ENCODE measurements at regions not wholly inside any gene's neighbourhood (a gene's known extent, or its start where the extent isn't known, plus 50 kb on each side); places are given as distances from the start of the nearest gene placed in this dataset.

DNA sequence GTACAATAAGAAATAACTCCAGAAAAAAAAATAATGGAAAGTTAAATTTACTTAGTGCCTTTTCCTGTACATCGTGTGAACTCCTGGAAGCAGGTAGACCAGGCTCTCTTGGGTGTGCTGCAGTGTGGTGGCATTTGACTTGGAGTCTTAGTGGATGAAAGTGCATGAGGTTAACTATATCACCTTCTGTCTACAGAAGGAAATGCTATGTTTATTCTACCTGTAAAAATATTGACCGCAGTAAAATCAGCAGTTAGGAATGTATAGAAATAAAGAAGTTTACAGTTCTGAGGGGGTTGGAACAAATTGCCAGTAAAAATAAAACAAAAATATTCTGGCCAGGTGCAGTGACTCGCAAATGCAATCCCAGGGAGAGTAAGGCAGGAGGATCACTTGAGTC, 722.1 kb downstream of the LIG4 start:
- H3K4me3 ChIP-seq (ENCODE audit: low read depth, low read length): no peak overlapping the region
- no peak for DNase-seq (ENCODE audit: low read depth)
- TF ChIP-seq, protein P1, sequence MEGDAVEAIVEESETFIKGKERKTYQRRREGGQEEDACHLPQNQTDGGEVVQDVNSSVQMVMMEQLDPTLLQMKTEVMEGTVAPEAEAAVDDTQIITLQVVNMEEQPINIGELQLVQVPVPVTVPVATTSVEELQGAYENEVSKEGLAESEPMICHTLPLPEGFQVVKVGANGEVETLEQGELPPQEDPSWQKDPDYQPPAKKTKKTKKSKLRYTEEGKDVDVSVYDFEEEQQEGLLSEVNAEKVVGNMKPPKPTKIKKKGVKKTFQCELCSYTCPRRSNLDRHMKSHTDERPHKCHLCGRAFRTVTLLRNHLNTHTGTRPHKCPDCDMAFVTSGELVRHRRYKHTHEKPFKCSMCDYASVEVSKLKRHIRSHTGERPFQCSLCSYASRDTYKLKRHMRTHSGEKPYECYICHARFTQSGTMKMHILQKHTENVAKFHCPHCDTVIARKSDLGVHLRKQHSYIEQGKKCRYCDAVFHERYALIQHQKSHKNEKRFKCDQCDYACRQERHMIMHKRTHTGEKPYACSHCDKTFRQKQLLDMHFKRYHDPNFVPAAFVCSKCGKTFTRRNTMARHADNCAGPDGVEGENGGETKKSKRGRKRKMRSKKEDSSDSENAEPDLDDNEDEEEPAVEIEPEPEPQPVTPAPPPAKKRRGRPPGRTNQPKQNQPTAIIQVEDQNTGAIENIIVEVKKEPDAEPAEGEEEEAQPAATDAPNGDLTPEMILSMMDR (conservative IDR thresholded peaks at IDR 0.05; ENCODE audit: low read depth, low read length): no peak

DNA sequence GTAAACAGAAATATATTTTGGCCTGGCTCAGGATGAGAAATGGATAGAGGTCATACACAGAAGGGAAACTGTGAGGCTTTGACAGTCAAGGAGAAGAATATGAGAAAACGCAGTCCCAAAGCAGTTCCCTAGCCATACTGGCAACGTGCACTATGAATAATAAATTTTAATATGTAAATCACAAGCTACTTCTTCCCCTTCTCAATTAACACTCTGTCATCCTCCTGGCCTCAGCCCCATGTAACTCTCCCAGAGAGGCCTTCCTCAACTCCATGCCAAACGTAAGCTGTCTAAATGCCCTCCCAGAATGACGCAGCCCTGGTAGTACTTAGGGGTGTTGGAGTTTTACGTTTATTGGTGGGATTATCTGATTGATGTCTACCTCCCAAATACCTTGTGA, 732.6 kb downstream of the LIG4 start:
- no peak overlapping the region for H3K4me3 ChIP-seq (ENCODE audit: low read depth, low read length)
- TF ChIP-seq, protein P1 (conservative IDR thresholded peaks at IDR 0.05; ENCODE audit: low read depth, low read length): no peak
- no peak for DNase-seq (ENCODE audit: low read depth)

GRCh38 chr13:107480130-107480529, 735.2 kb downstream of the LIG4 start:
- no peak overlapping the region for H3K4me3 ChIP-seq (ENCODE audit: low read depth, low read length)
- TF ChIP-seq, protein P1 (conservative IDR thresholded peaks at IDR 0.05; ENCODE audit: low read depth, low read length): no peak
- peak; percentile 22 for DNase-seq (ENCODE audit: low read depth)

DNA sequence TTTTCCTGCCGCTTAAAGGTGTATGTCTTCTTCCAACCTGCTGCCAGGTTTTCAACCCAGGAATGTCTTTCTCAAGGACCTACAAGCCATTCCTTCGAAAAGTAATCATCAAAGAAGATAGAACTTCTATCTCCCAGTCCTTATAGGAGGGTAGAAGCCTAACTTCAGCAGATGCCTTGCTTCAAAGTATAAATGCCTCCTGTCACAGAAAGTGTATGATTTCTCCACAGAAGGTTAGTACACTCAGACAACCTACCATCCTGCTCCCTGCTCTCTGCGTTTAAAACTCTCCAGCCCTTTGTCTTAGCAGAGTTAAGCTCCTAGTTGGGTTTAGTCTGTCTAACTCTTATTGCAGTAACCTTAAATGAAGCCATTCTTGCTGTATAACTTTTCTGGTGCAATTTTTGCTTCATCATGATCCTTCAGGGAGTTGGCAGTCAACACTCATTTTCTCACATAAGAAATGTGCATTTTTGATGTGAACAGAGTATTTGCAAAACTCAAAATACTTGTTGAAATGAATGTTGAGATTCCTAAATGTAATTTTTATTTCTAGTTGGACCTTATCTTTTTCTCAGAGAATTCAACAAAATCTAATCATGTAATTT, 737.5 kb downstream of the LIG4 start:
- TF ChIP-seq, protein P1 (conservative IDR thresholded peaks at IDR 0.05; ENCODE audit: low read depth, low read length): no peak
- DNase-seq (ENCODE audit: low read depth): no peak
- no peak overlapping the region for H3K4me3 ChIP-seq (ENCODE audit: low read depth, low read length)

- H3K4me3 ChIP-seq (ENCODE audit: low read depth, low read length): no peak overlapping the region
- TF ChIP-seq, protein P1 (conservative IDR thresholded peaks at IDR 0.05; ENCODE audit: low read depth, low read length): no peak
- DNase-seq (ENCODE audit: low read depth): no peak
Measured at GRCh38 chr13:107475753-107476453, 739.4 kb downstream of the LIG4 start.

GRCh38 chr13:107473253-107473652, 742.1 kb downstream of the LIG4 start:
- H3K4me3 ChIP-seq (ENCODE audit: low read depth, low read length): no peak overlapping the region
- TF ChIP-seq, protein P1 (conservative IDR thresholded peaks at IDR 0.05; ENCODE audit: low read depth, low read length): no peak
- DNase-seq (ENCODE audit: low read depth): no peak
